A549 (cell line): ENCODE measurements at regions not wholly inside any gene's neighbourhood (a gene's known extent, or its start where the extent isn't known, plus 50 kb on each side); places are given as distances from the start of the nearest gene placed in this dataset.

Source experiments
- CTCF ChIP-seq: fragments of >200 bp; sonication (Bioruptor Twin); formaldehyde crosslinking; IDR thresholded peaks from 3 replicates; pipeline ENCODE4 v1.5.1; 2016
- EP300 ChIP-seq, 2 experiments: fragments of >200 bp; sonication (Bioruptor Twin); formaldehyde crosslinking; IDR thresholded peaks; 2 replicates in 1 of 2; 3 replicates in 1 of 2; pipeline ENCODE4 v1.6.1; 2016 to 2017
- HDAC2 ChIP-seq: fragments of 200-600 bp; sonication (generic); IDR thresholded peaks from 2 replicates; pipeline ENCODE4 v1.6.1; 2016
- JUNB ChIP-seq: fragments of >200 bp; sonication (Bioruptor Twin); formaldehyde crosslinking; IDR thresholded peaks from 2 replicates; pipeline ENCODE4 v1.6.1; 2016
- MAZ ChIP-seq: fragments of 150-350 bp; IDR thresholded peaks from 2 replicates; pipeline ENCODE4 v1.6.1; 2014; ENCODE audit warnings: antibody characterized with exemption, low read depth, low read length, borderline replicate concordance
- POLR2A ChIP-seq: IDR thresholded peaks from 2 replicates; pipeline ENCODE4 v1.6.1; 2012; ENCODE audit warnings: mild to moderate bottlenecking, low read length
- RAD21 ChIP-seq, 2 experiments: fragments of >200 bp in 1 of 2; sonication (Bioruptor Twin) in 1 of 2; formaldehyde crosslinking in 1 of 2; IDR thresholded peaks in 1 of 2; conservative IDR thresholded peaks in 1 of 2; 2 replicates in 1 of 2; 3 replicates in 1 of 2; pipeline ENCODE4 v1.6.1; 2012 to 2018; ENCODE audit warnings: inconsistent platforms in 1 of 2
- RCOR1 ChIP-seq: fragments of 150-350 bp; IDR thresholded peaks from 2 replicates; pipeline ENCODE4 v1.6.1; 2014; ENCODE audit warnings: antibody characterized with exemption, low read length, low read depth

GRCh38 chr1:211882381-211883004, 51.9 kb upstream of the LPGAT1 start:
- TF ChIP-seq HDAC2 (no peak), RAD21 (conservative IDR thresholded peaks at IDR 0.05 in 1 of 2, IDR thresholded peaks at IDR 0.05 in 1 of 2) (no peak), CTCF (no peak), RCOR1 (no peak), POLR2A (no peak), MAZ (no peak), EP300 (IDR thresholded peaks at IDR 0.05) (no peak), JUNB (no peak)
